Left lung (tissue), 4 donors: ENCODE measurements at regions not wholly inside any gene's neighbourhood (a gene's known extent, or its start where the extent isn't known, plus 50 kb on each side); places are given as distances from the start of the nearest gene placed in this dataset.
A peak's percentile ranks its signal among the peaks of the same experiment; 100 is the strongest.

Experiments used
- ATAC-seq: fragments of 200-7000 bp; cut with Tn5 transposase; one replicate; pipeline ENCODE4 v1.9.1; 2020; ENCODE audit warnings: moderate library complexity
- DNase-seq, 4 donors: peaks; one replicate each; pipeline ENCODE4 v3.0.0-alpha.2; 2013 to 2020
- H3K27ac ChIP-seq, 2 donors: fragments of 200-600 bp; sonication (generic) in 1 of 2; one replicate each; pipeline versions ENCODE4 v1.5.0 to v1.8.0; 2020 to 2021
- H3K27me3 ChIP-seq, 2 donors: fragments of 200-600 bp; sonication (generic) in 1 of 2; one replicate each; pipeline versions ENCODE4 v1.5.0 to v1.8.0; 2020 to 2021
- H3K36me3 ChIP-seq, 2 donors: fragments of 200-600 bp; sonication (generic) in 1 of 2; one replicate each; pipeline versions ENCODE4 v1.5.0 to v1.8.0; 2020 to 2021
- H3K4me1 ChIP-seq, 2 donors: fragments of 200-600 bp; one replicate each; pipeline ENCODE4 v1.8.0; 2021
- H3K4me3 ChIP-seq, 2 donors: fragments of 200-600 bp; sonication (generic) in 1 of 2; one replicate each; pipeline versions ENCODE4 v1.5.0 to v1.8.0; 2020 to 2021; ENCODE audit warnings: mild to moderate bottlenecking in 1 of 2
- H3K9me3 ChIP-seq, 2 donors: fragments of 200-600 bp; sonication (generic) in 1 of 2; one replicate each; pipeline versions ENCODE4 v1.5.0 to v1.8.0; 2020 to 2021
- intact Hi-C, 2 donors: fragments of 100-400 bp; cut with DNase I; formaldehyde crosslinking; loops; one replicate each; pipeline versions ENCODE4 v1.11.2 to v1.14.2; 2022
- TF ChIP-seq, protein P1 (sequence below), 2 donors: fragments of 200-600 bp; sonication (generic) in 1 of 2; IDR thresholded peaks; one replicate each; pipeline versions ENCODE4 v1.5.0 to v1.8.0; 2021; ENCODE audit warnings: antibody characterized with exemption in 2 of 2
- donor health status: DM: no; HTN: yes; CAD: no.
- donor health status: DM: no; HTN: no; CAD: no.

DNA sequence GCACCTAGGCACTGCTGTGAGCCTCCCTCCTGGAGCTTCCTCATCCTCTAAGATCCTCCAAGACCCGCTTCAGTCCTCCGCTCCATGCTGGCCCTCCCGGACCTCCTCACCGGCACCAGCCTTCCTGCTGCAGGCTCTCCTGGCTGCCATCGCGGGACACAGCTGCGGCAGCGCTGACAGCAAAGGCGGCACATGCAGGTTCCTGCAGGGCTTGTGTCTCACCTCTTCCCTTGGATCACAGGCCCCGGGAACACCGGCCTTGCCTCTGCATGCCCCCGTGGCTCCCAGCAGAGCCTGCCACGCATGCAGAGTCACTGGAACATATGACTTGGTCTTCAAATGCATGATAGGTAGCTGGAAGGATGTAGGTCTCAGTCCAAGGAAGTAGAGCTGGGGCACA, 67.2 kb downstream of the PTGR3 start:
- no peak overlapping the region for H3K4me3 ChIP-seq
- H3K27me3 ChIP-seq = no peaks in the 10 kb centered on the region
- H3K9me3 ChIP-seq = peaks cover 0 to 25% of the 10 kb centered on the region in 2 donors
- ATAC-seq = no peak
- intact Hi-C loops = no loop called here
- TF ChIP-seq, protein P1, sequence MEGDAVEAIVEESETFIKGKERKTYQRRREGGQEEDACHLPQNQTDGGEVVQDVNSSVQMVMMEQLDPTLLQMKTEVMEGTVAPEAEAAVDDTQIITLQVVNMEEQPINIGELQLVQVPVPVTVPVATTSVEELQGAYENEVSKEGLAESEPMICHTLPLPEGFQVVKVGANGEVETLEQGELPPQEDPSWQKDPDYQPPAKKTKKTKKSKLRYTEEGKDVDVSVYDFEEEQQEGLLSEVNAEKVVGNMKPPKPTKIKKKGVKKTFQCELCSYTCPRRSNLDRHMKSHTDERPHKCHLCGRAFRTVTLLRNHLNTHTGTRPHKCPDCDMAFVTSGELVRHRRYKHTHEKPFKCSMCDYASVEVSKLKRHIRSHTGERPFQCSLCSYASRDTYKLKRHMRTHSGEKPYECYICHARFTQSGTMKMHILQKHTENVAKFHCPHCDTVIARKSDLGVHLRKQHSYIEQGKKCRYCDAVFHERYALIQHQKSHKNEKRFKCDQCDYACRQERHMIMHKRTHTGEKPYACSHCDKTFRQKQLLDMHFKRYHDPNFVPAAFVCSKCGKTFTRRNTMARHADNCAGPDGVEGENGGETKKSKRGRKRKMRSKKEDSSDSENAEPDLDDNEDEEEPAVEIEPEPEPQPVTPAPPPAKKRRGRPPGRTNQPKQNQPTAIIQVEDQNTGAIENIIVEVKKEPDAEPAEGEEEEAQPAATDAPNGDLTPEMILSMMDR (IDR thresholded peaks at IDR 0.05) = no peak
- no peaks in the 10 kb centered on the region for H3K4me1 ChIP-seq
- DNase-seq = peak in 1 of 4 donors; percentile 75
- H3K27ac ChIP-seq = no peak overlapping the region
- H3K36me3 ChIP-seq = no peaks in the 10 kb centered on the region

DNA sequence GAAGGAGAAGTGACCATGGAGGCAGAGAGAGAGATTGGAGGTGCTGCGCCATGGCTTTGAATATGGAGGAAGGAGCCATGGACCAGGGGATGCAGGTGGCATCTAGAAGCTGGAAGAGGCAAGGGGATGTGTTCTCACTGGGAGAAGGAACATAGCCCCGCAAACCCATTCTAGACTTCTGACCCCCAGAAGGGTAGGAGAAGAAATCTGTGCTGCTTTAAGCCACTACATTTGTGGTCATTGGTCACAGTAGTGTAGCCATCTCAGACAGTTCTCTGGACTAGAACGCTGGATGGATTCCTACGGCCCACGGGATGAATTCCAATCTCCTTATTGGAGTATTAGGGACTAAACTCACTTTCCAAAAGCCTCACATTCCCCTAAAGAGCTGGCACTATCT, 67.8 kb downstream of the PTGR3 start:
- TF ChIP-seq, protein P1 (IDR thresholded peaks at IDR 0.05) = no peak
- Histone ChIP-seq H3K9me3 (peaks cover 0 to 19% of the 10 kb centered on the region in 2 donors), H3K36me3 (no peaks in the 10 kb centered on the region), H3K4me1 (no peaks in the 10 kb centered on the region), H3K27ac (no peak overlapping the region), H3K4me3 (no peak overlapping the region), H3K27me3 (no peaks in the 10 kb centered on the region)
- DNase-seq (no peak), ATAC-seq (no peak)
- intact Hi-C loops = no loop called here

DNA sequence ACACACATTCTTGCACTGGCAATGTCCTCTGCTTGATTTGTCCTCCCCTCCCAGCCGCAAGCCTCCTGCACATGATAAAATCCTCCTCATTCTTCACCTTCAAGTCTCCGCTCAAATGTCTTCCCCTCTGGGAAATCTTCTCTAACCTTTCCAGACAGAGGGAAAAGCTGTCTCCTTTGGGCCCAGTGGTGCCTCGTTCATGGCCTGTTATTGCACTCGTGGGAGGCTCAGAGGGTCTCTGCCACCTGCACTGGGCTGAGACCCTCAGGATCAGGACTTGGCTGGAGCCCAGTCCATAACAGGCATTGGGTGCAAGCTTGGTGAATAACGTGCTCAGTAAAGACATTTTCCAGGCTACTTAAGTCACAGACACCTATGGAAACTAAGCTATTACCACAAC, 68.6 kb downstream of the PTGR3 start:
- H3K27ac ChIP-seq = no peak overlapping the region
- no peaks in the 10 kb centered on the region for H3K36me3 ChIP-seq
- DNase-seq = no peak
- no peaks in the 10 kb centered on the region for H3K4me1 ChIP-seq
- H3K9me3 ChIP-seq = peaks cover 0 to 11% of the 10 kb centered on the region in 2 donors
- no peak overlapping the region for H3K4me3 ChIP-seq
- no peaks in the 10 kb centered on the region for H3K27me3 ChIP-seq
- ATAC-seq = no peak
- intact Hi-C loops = no loop called here
- TF ChIP-seq, protein P1 (IDR thresholded peaks at IDR 0.05) = no peak

DNA sequence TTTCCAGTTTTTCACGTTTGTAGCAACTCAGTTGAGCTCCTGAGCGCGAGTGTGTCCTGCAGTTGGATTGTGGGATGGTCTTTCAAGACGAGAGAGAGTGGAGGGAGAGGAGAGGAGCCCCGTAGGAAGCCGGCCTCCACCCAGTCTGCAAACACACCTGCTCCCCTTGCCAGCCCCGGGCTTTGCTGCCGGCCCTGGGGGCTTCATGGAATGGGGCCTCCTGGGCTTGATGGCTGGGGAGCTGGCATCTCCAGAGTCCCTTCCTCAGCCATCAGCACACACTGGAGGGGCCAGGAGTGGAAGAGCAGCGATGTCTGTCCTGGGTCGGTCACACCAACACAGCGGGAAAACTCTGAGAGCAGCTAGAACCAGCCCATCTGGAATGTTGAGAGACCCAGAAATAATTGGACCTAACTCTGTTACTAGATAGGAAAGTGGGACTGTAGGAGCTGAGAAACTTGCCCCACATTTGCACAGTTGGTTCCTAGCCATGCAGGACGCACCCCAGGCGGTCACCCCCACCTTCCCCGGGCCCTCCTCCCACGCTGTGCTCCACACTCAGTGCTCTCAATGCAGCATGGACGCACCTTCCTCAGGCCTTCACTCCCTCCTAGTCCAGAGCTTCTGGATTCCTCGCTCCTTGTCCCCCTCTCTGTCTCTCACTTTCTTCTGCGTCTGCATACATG, 69.6 kb downstream of the PTGR3 start:
- ATAC-seq (no peak), DNase-seq (peak in 1 of 4 donors; percentile 62)
- Histone ChIP-seq H3K4me1 (no peaks in the 10 kb centered on the region), H3K36me3 (no peaks in the 10 kb centered on the region), H3K27me3 (no peaks in the 10 kb centered on the region), H3K9me3 (peaks cover 0 to 4% of the 10 kb centered on the region in 2 donors), H3K4me3 (no peak overlapping the region), H3K27ac (no peak overlapping the region)
- intact Hi-C loops = no loop called here
- TF ChIP-seq, protein P1 (IDR thresholded peaks at IDR 0.05) = no peak

DNA sequence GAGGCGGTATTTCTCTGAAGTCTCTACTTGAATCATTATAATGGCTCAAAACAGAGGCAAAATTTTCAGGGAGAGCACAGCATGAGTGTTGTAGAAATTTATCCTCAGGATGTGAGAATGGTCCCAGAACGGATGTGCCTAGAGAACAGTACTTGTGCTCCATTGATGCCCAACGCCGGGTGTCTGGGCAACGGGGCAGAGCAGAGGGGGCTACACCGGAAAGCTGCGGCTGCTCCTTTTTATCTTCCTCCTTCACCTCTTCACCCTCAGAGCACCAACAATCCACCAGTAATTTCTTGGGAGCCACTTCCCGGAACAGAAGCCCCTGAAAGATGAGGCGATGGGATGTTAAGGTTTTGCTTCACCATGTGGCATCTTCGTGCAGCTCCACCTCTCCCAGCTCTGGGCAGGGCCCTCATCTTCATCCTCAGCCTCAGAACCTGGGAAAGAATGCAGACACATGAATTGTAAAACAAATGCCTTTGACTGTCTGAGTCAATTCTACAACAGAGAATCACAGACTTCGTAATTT, 71.5 kb downstream of the PTGR3 start:
- peak in 1 of 4 donors; percentile 48 for DNase-seq
- H3K27ac ChIP-seq = no peak overlapping the region
- no peak overlapping the region for H3K4me3 ChIP-seq
- intact Hi-C loops = no loop called here
- H3K4me1 ChIP-seq = no peaks in the 10 kb centered on the region
- no peaks in the 10 kb centered on the region for H3K27me3 ChIP-seq
- no peak for ATAC-seq
- H3K9me3 ChIP-seq = no peaks in the 10 kb centered on the region
- TF ChIP-seq, protein P1 (IDR thresholded peaks at IDR 0.05) = no peak
- H3K36me3 ChIP-seq = no peaks in the 10 kb centered on the region
